ENCODE measurements at regions not wholly inside any gene's neighbourhood (a gene's known extent, or its start where the extent isn't known, plus 50 kb on each side); places are given as distances from the start of the nearest gene placed in this dataset.

- TF ChIP-seq BCL11A (tag by site-specific recombination; IDR thresholded peaks at IDR 0.05; ENCODE audit: low read depth) (no peak), ZNF132 (tag by site-specific recombination; IDR thresholded peaks at IDR 0.05; ENCODE audit: borderline replicate concordance) (no peak), PRDM2 (tag by site-specific recombination; IDR thresholded peaks at IDR 0.05; ENCODE audit: borderline replicate concordance) (no peak), ZNF629 (tag by site-specific recombination; IDR thresholded peaks at IDR 0.05) (no peak), BCL11B (tag by site-specific recombination; IDR thresholded peaks at IDR 0.05; ENCODE audit: low read depth) (no peak), ZFP69B (tag by site-specific recombination; IDR thresholded peaks at IDR 0.05) (no peak), ZNF707 (tag by site-specific recombination; IDR thresholded peaks at IDR 0.05) (no peak), GLIS1 (tag by site-specific recombination; IDR thresholded peaks at IDR 0.05) (no peak), SCRT2 (tag by site-specific recombination; IDR thresholded peaks at IDR 0.05) (no peak), ZNF791 (tag by site-specific recombination; IDR thresholded peaks at IDR 0.05) (no peak), TCF7L2 (IDR thresholded peaks at IDR 0.05; ENCODE audit: borderline replicate concordance, low read depth, low read length) (no peak), ZNF837 (tag by site-specific recombination; IDR thresholded peaks at IDR 0.05) (no peak), PATZ1 (tag by site-specific recombination; IDR thresholded peaks at IDR 0.05) (no peak), ZNF555 (tag by site-specific recombination; conservative IDR thresholded peaks at IDR 0.05) (no peak)
- H3K36me3 ChIP-seq (ENCODE audit: control insufficient read depth in 2 of 2, insufficient read depth in 1 of 2, low read length in 2 of 2) = no peaks in the 10 kb centered on the region
- ChIA-PET CTCF (interaction anchor here (1.7 kb wide), 1 partner anchor 77 kb away, joined by 3 read pairs; no protein-coding TSS in a partner anchor), POLR2A (no interaction called here)
- H3K27ac ChIP-seq (ENCODE audit: extremely low read depth, low read depth, low read length) = no peak overlapping the region
- H3K4me3 ChIP-seq (ENCODE audit: low read depth, low read length) = no peak overlapping the region
- H3K4me1 ChIP-seq (ENCODE audit: control insufficient read depth, insufficient read depth, low read length) = no peaks in the 10 kb centered on the region
- no peaks in the 10 kb centered on the region for H3K9me3 ChIP-seq (ENCODE audit: control insufficient read depth, insufficient read depth, low read depth, low read length)
These were observed 61.1 kb upstream of the C10orf90 start for GRCh38 chr10:126731610-126731990.

- Histone ChIP-seq H3K27ac (ENCODE audit: extremely low read depth, low read depth, low read length) (no peak overlapping the region), H3K36me3 (ENCODE audit: control insufficient read depth in 2 of 2, insufficient read depth in 1 of 2, low read length in 2 of 2) (no peaks in the 10 kb centered on the region), H3K4me3 (ENCODE audit: low read depth, low read length) (no peak overlapping the region), H3K4me1 (ENCODE audit: control insufficient read depth, insufficient read depth, low read length) (no peaks in the 10 kb centered on the region), H3K9me3 (ENCODE audit: control insufficient read depth, insufficient read depth, low read depth, low read length) (no peaks in the 10 kb centered on the region)
- TF ChIP-seq PATZ1 (tag by site-specific recombination; IDR thresholded peaks at IDR 0.05) (no peak), ZBTB11 (tag by site-specific recombination; conservative IDR thresholded peaks at IDR 0.05; ENCODE audit: low read depth) (no peak), REPIN1 (tag by site-specific recombination; IDR thresholded peaks at IDR 0.05; ENCODE audit: low read depth) (no peak), ZNF664 (tag by site-specific recombination; IDR thresholded peaks at IDR 0.05) (no peak), ZNF248 (tag by site-specific recombination; IDR thresholded peaks at IDR 0.05) (no peak)
- POLR2A ChIA-PET = no interaction called here
- CTCF ChIA-PET = interaction anchor here (0.6 to 1.7 kb wide), 3 partner anchors 17 to 78 kb away, joined by 3 read pairs; no protein-coding TSS in a partner anchor
These were observed 61.8 kb upstream of the C10orf90 start for GRCh38 chr10:126732308-126732707.
